PC-3 (cell line): ENCODE measurements at regions not wholly inside any gene's neighbourhood (a gene's known extent, or its start where the extent isn't known, plus 50 kb on each side); places are given as distances from the start of the nearest gene placed in this dataset.

Experiments used
- ATAC-seq: fragments of 200-7000 bp; cut with Tn5 transposase; 2 replicates; pipeline ENCODE4 v1.9.1; 2020; ENCODE audit warnings: mild to moderate bottlenecking, moderate library complexity
- BruUV-seq: library from RNA; stranded (reverse); fragments of 400-500 nt; replicated peaks from 2 replicates; lab custom pipeline; 2021; lab: Mats Ljungman, UMichigan
- CTCF ChIA-PET: fragments of 300-600 bp; sonication (Branson Sonifier 250); formaldehyde crosslinking; loops from one replicate; lab custom pipeline; 2022; ENCODE audit warnings: antibody characterized with exemption; lab: Charles Lee
- POLR2A ChIA-PET: fragments of 300-600 bp; sonication (Branson Sonifier 250); formaldehyde crosslinking; loops from one replicate; lab custom pipeline; 2022; ENCODE audit warnings: antibody characterized with exemption; ENCODE audit not compliant: unreplicated experiment; lab: Charles Lee
- DNase-seq: peaks from one replicate; pipeline ENCODE4 v3.0.0-alpha.2; 2015
- H2AFZ ChIP-seq: fragments of 300-600 bp; sonication (generic); 2 replicates; pipeline ENCODE4 v1.6.0; 2016; ENCODE audit warnings: antibody characterized with exemption, low read length
- H3F3A ChIP-seq: fragments of 300-600 bp; sonication (generic); one replicate; pipeline ENCODE4 v1.6.0; 2017; ENCODE audit warnings: antibody characterized with exemption, low read length, control low read depth, mild to moderate bottlenecking; ENCODE audit not compliant: unreplicated experiment
- H3K27ac ChIP-seq: fragments of 300-600 bp; sonication (generic); 2 replicates; pipeline ENCODE4 v1.5.1; 2016; ENCODE audit warnings: mild to moderate bottlenecking, low read length
- H3K27me3 ChIP-seq: fragments of 300-600 bp; sonication (generic); 2 replicates; pipeline ENCODE4 v1.6.1; 2016; ENCODE audit warnings: low read length, mixed read lengths
- H3K36me3 ChIP-seq: fragments of 300-600 bp; sonication (generic); 2 replicates; pipeline ENCODE4 v1.6.1; 2016; ENCODE audit warnings: low read depth, mixed run types, low read length, mixed read lengths
- H3K4me1 ChIP-seq: fragments of 300-600 bp; sonication (generic); 2 replicates; pipeline ENCODE4 v1.5.1; 2016; ENCODE audit warnings: low read length; ENCODE audit not compliant: insufficient read depth
- H3K4me2 ChIP-seq: fragments of 300-600 bp; sonication (generic); 2 replicates; pipeline ENCODE4 v1.6.0; 2016; ENCODE audit warnings: low read length
- H3K4me3 ChIP-seq: fragments of 300-600 bp; sonication (generic); 2 replicates; pipeline ENCODE4 v1.5.1; 2016; ENCODE audit warnings: mild to moderate bottlenecking, low read length, mixed read lengths
- H3K79me2 ChIP-seq: fragments of 300-600 bp; sonication (generic); 2 replicates; pipeline ENCODE4 v1.6.1; 2017; ENCODE audit warnings: low read length, mixed read lengths
- H3K9ac ChIP-seq: fragments of 300-600 bp; sonication (generic); 2 replicates; pipeline ENCODE4 v1.6.0; 2016; ENCODE audit warnings: mild to moderate bottlenecking, low read length
- H3K9me2 ChIP-seq: fragments of 300-600 bp; sonication (generic); replicated peaks from 2 replicates; pipeline ENCODE4 v1.6.1; 2016; ENCODE audit warnings: mixed run types, low read length, mixed read lengths
- H3K9me3 ChIP-seq: fragments of 300-600 bp; sonication (generic); 2 replicates; pipeline ENCODE4 v1.6.1; 2016; ENCODE audit warnings: low read length, mixed read lengths
- H4K20me1 ChIP-seq: fragments of 300-600 bp; sonication (generic); 2 replicates; pipeline ENCODE4 v1.6.1; 2016; ENCODE audit warnings: low read length, mixed read lengths
- EZH2 ChIP-seq: fragments of 300-600 bp; sonication (generic); IDR thresholded peaks from one replicate; pipeline ENCODE4 v1.6.1; 2017; ENCODE audit warnings: antibody characterized with exemption, mild to moderate bottlenecking, low read length; ENCODE audit not compliant: unreplicated experiment
- EZH2phosphoT487 ChIP-seq: fragments of 300-600 bp; sonication (generic); IDR thresholded peaks from 2 replicates; pipeline ENCODE4 v1.6.1; 2018; ENCODE audit warnings: mild to moderate bottlenecking, antibody characterized with exemption, low read length, borderline replicate concordance
- intact Hi-C: fragments of 100-400 bp; cut with micrococcal nuclease; formaldehyde crosslinking; loops from 2 replicates; pipeline ENCODE4 v1.9.0; 2023
- TF ChIP-seq, protein P1 (sequence below): fragments of 300-600 bp; sonication (generic); conservative IDR thresholded peaks from 2 replicates; pipeline ENCODE4 v1.5.1; 2017; ENCODE audit warnings: antibody characterized with exemption, low read depth, mild to moderate bottlenecking, low read length

DNA sequence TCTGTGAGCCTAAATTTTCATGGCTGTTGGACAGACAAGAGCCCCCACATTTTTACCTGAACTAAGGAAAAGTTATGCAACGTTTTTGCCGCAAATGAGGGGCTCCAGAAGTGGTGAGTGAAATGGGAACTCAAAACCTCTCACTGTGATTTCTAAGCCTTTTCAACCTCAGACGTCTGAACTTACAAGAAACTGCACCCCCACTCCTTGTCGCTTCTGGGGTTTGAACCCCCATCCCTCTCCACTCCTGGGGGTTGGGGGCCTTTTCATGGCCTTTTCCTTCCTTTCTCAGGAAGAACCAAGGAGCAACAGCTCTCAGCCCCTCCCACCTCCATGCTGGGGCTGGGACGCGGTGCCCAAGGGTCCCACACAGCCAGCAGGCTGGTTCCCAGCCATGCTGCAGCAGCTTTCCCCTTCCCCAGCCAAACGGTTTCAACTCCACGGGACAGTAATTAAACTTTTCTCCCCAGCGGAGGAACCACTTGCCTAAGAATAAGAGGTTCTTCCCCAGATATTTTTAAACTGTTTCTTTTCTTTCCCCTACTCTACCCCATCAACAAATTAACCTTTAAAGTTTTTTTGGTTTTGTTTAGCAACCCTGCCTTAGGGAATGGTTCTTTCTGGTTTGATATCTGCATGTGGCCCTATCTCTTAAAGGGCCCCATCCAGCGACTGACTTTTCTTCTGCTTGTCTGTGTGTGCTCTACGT is 387.6 kb upstream of the CBLB start:
- ChIA-PET CTCF (no interaction called here), POLR2A (no interaction called here)
- Histone ChIP-seq H3K9ac (no peak overlapping the region), H3K4me1 (0 out of 2 replicates have a peak, but pooled peaks cover 2% of the 10 kb centered on the region), H3K79me2 (no peaks in the 10 kb centered on the region), H3K9me3 (no peaks in the 10 kb centered on the region), H3K27ac (no peak overlapping the region), H3K36me3 (no peaks in the 10 kb centered on the region), H3K27me3 (no peaks in the 10 kb centered on the region), H2AFZ (no peak overlapping the region), H3K9me2 (no peaks in the 10 kb centered on the region), H3K4me2 (no peak overlapping the region), H3K4me3 (no peak overlapping the region), H3F3A (no peaks in the 10 kb centered on the region), H4K20me1 (no peaks in the 10 kb centered on the region)
- intact Hi-C loops, result no loop called here
- DNase-seq, result no peak
- TF ChIP-seq EZH2phosphoT487 (no peak), EZH2 (no peak)
- TF ChIP-seq, protein P1, sequence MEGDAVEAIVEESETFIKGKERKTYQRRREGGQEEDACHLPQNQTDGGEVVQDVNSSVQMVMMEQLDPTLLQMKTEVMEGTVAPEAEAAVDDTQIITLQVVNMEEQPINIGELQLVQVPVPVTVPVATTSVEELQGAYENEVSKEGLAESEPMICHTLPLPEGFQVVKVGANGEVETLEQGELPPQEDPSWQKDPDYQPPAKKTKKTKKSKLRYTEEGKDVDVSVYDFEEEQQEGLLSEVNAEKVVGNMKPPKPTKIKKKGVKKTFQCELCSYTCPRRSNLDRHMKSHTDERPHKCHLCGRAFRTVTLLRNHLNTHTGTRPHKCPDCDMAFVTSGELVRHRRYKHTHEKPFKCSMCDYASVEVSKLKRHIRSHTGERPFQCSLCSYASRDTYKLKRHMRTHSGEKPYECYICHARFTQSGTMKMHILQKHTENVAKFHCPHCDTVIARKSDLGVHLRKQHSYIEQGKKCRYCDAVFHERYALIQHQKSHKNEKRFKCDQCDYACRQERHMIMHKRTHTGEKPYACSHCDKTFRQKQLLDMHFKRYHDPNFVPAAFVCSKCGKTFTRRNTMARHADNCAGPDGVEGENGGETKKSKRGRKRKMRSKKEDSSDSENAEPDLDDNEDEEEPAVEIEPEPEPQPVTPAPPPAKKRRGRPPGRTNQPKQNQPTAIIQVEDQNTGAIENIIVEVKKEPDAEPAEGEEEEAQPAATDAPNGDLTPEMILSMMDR, result no peak
- no TSS peak for BruUV-seq
- ATAC-seq, result no peak

DNA sequence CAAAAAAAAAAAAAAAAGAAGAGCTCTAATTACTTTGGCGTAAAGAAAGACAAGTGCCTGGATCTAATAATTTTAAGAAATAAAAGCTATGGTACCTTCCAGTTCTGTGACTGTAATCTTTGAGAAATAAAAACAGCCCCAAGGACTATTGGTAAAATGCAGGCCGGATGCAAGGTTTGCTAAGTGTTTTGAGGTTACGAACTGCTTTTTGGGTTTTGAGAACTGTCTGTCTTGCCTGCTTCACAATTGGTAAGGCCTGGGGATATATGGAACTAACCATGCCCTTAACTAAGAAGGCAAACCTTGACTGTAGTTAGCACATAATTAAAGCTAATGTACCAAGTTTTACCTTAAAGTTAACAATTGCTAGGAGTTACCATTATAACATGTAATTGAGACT is 388.4 kb upstream of the CBLB start:
- no peaks in the 10 kb centered on the region for H3K79me2 ChIP-seq
- no peak overlapping the region for H2AFZ ChIP-seq
- intact Hi-C loops, result no loop called here
- H4K20me1 ChIP-seq, result no peaks in the 10 kb centered on the region
- H3K4me3 ChIP-seq, result no peak overlapping the region
- TF ChIP-seq, protein P1, result no peak
- TF ChIP-seq EZH2phosphoT487 (no peak), EZH2 (no peak)
- no peak for DNase-seq
- H3K27ac ChIP-seq, result no peak overlapping the region
- no peaks in the 10 kb centered on the region for H3K4me1 ChIP-seq
- H3K4me2 ChIP-seq, result no peak overlapping the region
- BruUV-seq, result no TSS peak
- no peaks in the 10 kb centered on the region for H3F3A ChIP-seq
- H3K27me3 ChIP-seq, result no peaks in the 10 kb centered on the region
- ChIA-PET POLR2A (no interaction called here), CTCF (no interaction called here)
- no peak overlapping the region for H3K9ac ChIP-seq
- no peaks in the 10 kb centered on the region for H3K9me2 ChIP-seq
- ATAC-seq, result no peak
- H3K9me3 ChIP-seq, result no peaks in the 10 kb centered on the region
- no peaks in the 10 kb centered on the region for H3K36me3 ChIP-seq

DNA sequence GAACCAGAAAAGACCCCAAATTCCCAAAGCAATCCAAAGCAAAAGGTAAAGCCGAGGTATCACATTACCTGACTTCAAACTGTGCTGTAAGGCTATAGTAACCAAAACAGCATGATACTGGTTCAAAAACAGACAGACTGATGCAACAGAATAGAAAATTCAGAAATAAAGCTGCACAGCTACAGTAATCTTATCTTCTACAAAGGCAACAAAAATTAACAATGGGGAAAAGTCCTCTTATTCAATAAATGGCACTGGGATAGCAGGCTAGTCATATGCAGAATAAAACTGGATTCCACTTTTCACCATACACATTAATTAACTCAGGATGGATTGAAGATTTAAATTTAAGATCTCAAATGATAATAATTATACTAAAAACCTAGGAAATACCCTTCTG is 392.6 kb upstream of the CBLB start:
- CTCF ChIA-PET, result no interaction called here

More for the DNA sequence above, 392.6 kb upstream of the CBLB start:
- POLR2A ChIA-PET, result no interaction called here
- Histone ChIP-seq H3K4me3 (no peak overlapping the region), H3K27ac (no peak overlapping the region), H3K9ac (no peak overlapping the region), H2AFZ (no peak overlapping the region), H3K9me2 (no peaks in the 10 kb centered on the region), H3K4me1 (no peaks in the 10 kb centered on the region), H3K36me3 (no peaks in the 10 kb centered on the region), H4K20me1 (no peaks in the 10 kb centered on the region), H3K27me3 (no peaks in the 10 kb centered on the region), H3K9me3 (no peaks in the 10 kb centered on the region), H3K4me2 (no peak overlapping the region), H3F3A (no peaks in the 10 kb centered on the region), H3K79me2 (no peaks in the 10 kb centered on the region)
- BruUV-seq, result no TSS peak
- no peak for DNase-seq
- TF ChIP-seq EZH2phosphoT487 (no peak), EZH2 (no peak)
- TF ChIP-seq, protein P1, result no peak
- intact Hi-C loops, result no loop called here
- no peak for ATAC-seq
